Rectal smooth muscle tissue (tissue), 1 donor: ENCODE measurements at regions not wholly inside any gene's neighbourhood (a gene's known extent, or its start where the extent isn't known, plus 50 kb on each side); places are given as distances from the start of the nearest gene placed in this dataset.

Source experiments
- H3K27ac ChIP-seq: one replicate; pipeline ENCODE4 v1.7.0; 2013; ENCODE audit warnings: low read depth, low read length, inconsistent platforms
- H3K27me3 ChIP-seq: one replicate; pipeline ENCODE4 v1.7.0; 2013; ENCODE audit warnings: low read length; ENCODE audit not compliant: control insufficient read depth, insufficient read depth
- H3K36me3 ChIP-seq: one replicate; pipeline ENCODE4 v1.7.0; 2013; ENCODE audit warnings: low read length; ENCODE audit not compliant: control insufficient read depth, insufficient read depth
- H3K4me1 ChIP-seq: one replicate; pipeline ENCODE4 v1.7.0; 2013; ENCODE audit warnings: low read length; ENCODE audit not compliant: control insufficient read depth, insufficient read depth
- H3K4me3 ChIP-seq: one replicate; pipeline ENCODE4 v1.7.0; 2013; ENCODE audit warnings: low read length
- H3K9ac ChIP-seq: one replicate; pipeline ENCODE4 v1.7.0; 2013; ENCODE audit warnings: low read length

GRCh38 chr1:207971331-207972219 lies 60.6 kb upstream of the CD34 start:
- Histone ChIP-seq H3K9ac (no peak overlapping the region), H3K4me3 (no peak overlapping the region), H3K4me1 (no peaks in the 10 kb centered on the region), H3K27me3 (no peaks in the 10 kb centered on the region), H3K36me3 (no peaks in the 10 kb centered on the region), H3K27ac (no peak overlapping the region)

GRCh38 chr1:207970329-207971233 lies 59.7 kb upstream of the CD34 start:
- no peaks in the 10 kb centered on the region for H3K36me3 ChIP-seq
- no peak overlapping the region for H3K9ac ChIP-seq
- no peak overlapping the region for H3K27ac ChIP-seq
- H3K4me3 ChIP-seq: no peak overlapping the region
- no peaks in the 10 kb centered on the region for H3K27me3 ChIP-seq
- H3K4me1 ChIP-seq: no peaks in the 10 kb centered on the region

DNA sequence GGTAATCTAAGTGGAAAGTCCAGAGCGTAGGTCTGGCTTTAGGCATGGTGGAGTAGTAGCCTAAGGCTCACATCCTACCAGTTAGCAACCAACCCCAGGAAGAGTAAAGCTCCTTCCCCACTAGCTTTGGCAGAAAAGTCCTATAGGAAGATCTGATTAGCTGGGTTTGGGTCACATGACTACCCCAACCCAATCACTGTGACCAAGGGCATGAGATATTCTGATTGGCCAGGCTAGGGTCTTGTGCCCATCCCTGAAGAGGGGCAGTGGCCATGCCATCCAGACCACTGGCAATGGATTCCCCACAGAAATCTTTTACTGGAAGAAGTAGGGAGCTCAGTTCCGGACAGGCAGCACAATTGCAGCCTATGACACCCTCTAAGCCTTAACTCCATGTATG lies 58.6 kb upstream of the CD34 start:
- Histone ChIP-seq H3K4me1 (no peaks in the 10 kb centered on the region), H3K9ac (no peak overlapping the region), H3K36me3 (no peaks in the 10 kb centered on the region), H3K27me3 (no peaks in the 10 kb centered on the region), H3K27ac (no peak overlapping the region), H3K4me3 (no peak overlapping the region)

DNA sequence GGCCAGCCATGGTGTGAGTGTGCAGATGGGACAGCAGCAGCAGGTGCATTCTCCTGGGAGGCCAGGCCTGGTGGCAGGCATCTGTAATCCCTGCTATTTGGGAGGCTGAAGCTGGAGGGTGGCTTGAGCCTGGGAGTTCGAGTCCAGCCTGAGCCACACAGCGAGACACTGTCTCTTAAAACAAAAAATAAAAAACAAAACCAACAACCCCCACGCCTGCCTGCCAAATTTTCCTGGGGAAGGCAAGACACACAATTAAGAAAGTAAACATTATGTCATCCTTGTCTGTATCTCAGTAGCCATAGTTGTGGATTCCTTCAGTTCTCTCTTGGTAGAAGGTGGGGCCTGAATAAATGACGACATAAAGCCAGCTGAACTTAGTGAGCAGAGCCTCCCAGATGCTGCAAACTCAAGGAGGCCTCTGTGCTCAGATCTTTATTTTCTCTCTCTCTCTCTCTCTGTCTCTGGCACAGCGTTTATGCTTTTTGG lies 57.6 kb upstream of the CD34 start:
- no peaks in the 10 kb centered on the region for H3K36me3 ChIP-seq
- H3K4me1 ChIP-seq: peaks cover 3% of the 10 kb centered on the region
- H3K27me3 ChIP-seq: no peaks in the 10 kb centered on the region
- H3K9ac ChIP-seq: no peak overlapping the region
- no peak overlapping the region for H3K27ac ChIP-seq
- no peak overlapping the region for H3K4me3 ChIP-seq

DNA sequence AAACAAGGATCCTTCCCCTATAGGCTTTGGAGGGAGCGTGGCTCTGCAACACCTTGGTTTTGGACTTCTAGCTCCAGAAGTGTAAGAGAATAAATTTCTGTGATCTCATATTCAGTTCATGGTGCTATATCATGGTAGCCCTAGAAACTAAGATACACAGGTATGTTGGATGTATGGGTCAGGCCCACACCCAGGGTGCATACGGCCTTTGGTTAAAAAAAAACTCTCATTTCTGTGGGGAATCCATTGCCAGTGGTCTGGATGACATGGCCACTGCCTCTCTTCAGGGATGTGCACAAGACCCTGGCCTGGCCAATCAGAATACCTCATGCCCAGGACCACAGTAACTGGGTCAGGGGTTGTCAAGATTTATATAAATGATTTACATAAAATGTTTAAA lies 56.8 kb upstream of the CD34 start:
- H3K4me3 ChIP-seq: no peak overlapping the region
- H3K27ac ChIP-seq: no peak overlapping the region

GRCh38 chr1:207966521-207966920 lies 55.6 kb upstream of the CD34 start:
- Histone ChIP-seq H3K36me3 (no peaks in the 10 kb centered on the region), H3K4me3 (no peak overlapping the region), H3K27me3 (no peaks in the 10 kb centered on the region), H3K9ac (no peak overlapping the region), H3K27ac (no peak overlapping the region), H3K4me1 (peaks cover 15% of the 10 kb centered on the region)

More for the DNA sequence above, 56.8 kb upstream of the CD34 start:
- H3K36me3 ChIP-seq: no peaks in the 10 kb centered on the region
- no peaks in the 10 kb centered on the region for H3K27me3 ChIP-seq
- no peak overlapping the region for H3K9ac ChIP-seq
- peaks cover 6% of the 10 kb centered on the region for H3K4me1 ChIP-seq

DNA sequence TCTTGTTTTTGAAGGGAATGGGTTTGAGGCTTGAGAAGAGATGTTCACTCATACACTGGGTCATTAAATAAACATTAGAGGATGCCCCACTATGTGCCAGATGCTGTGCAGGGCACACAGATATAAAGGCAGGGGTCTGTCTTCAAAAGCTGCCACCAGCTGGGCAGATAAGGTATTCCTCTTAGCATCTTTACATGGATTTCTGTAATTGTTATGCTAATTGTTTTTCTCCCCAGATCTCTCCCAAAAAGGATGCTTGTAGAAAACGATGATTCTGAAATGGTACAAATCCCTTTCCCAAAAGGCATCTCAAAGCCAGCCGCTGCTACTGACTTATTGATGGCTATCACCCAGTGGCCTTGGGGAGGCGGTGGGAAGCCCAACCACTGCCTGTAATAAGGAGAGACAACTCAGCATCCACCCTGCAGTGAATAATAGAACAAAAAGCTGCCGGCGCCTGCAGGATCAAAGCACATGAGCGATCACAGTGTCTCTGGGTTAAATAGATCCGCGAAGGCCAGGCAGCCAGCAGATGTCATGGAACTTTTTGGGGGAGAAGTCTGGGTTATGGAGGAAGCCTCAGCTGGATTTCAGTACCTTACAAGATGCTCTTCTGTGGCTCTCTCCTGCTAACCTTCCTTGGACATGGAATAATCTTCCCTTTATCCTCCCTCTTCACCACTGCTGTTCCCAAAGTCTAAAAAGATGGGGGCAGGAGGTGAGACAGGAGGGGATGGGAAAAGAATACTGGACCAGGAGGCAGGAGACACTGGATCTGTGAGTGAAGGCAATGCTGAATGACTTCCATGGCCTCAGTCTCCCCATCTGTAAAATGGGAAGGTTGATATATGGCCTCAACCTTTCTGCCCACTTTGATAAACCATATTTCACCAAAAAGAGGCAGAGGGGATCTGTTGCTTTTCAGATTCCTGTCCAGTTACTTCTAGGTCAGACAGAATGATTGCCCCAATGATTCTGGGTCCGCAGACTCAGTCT lies 54.8 kb upstream of the CD34 start:
- H3K27ac ChIP-seq: no peak overlapping the region
- H3K36me3 ChIP-seq: no peaks in the 10 kb centered on the region
- no peak overlapping the region for H3K9ac ChIP-seq
- H3K27me3 ChIP-seq: no peaks in the 10 kb centered on the region
- H3K4me3 ChIP-seq: no peak overlapping the region
- peaks cover 17% of the 10 kb centered on the region for H3K4me1 ChIP-seq

DNA sequence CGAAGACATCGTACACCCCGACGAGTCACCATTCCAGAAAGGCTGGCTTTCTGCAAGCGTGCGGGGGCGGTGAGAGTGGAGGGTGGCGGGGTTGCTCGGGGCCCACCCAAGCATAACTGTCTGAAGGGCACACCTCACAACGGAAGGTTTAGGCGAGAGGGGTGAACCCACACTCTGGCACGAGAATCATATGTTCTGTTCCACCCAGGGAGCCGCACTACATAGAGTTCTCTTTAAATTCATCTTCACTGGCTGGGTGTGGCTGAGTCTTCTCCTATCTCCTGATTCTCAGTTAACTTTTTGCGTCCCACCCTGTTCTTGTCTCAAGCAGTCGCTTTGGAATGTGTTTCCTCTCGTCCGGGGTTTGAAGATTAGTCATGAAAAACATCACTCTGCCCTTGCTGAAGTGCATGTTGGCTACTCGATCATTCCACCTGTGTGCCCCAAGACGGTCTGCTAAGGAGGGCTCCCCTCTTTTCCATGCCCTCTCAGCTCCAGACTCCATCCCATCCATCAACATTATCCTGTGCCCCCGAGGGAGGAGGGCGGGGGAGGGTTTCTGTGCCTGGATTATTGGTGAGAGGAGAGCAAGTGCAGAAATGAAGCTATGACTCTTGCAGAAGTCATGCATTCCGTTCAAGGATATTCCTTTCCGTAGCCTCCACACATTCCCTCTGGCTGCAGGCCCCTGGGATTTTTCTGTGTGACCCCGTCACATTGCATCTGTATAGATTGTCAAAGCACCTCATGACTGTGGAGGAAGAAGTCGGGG lies 53.5 kb upstream of the CD34 start:
- H3K27ac ChIP-seq: peak overlapping the region; percentile 91
- no peaks in the 10 kb centered on the region for H3K36me3 ChIP-seq
- peaks cover 17% of the 10 kb centered on the region for H3K4me1 ChIP-seq
- H3K9ac ChIP-seq: peak overlapping the region; percentile 49
- peak overlapping the region; percentile 74 for H3K4me3 ChIP-seq
- H3K27me3 ChIP-seq: no peaks in the 10 kb centered on the region

- H3K4me3 ChIP-seq: peak overlapping the region; percentile 84
- H3K27me3 ChIP-seq: no peaks in the 10 kb centered on the region
- peaks cover 19% of the 10 kb centered on the region for H3K4me1 ChIP-seq
- H3K27ac ChIP-seq: peak overlapping the region; percentile 91
- peak overlapping the region; percentile 63 for H3K9ac ChIP-seq
- no peaks in the 10 kb centered on the region for H3K36me3 ChIP-seq
Measured at GRCh38 chr1:207963427-207964194, 52.7 kb upstream of the CD34 start.

DNA sequence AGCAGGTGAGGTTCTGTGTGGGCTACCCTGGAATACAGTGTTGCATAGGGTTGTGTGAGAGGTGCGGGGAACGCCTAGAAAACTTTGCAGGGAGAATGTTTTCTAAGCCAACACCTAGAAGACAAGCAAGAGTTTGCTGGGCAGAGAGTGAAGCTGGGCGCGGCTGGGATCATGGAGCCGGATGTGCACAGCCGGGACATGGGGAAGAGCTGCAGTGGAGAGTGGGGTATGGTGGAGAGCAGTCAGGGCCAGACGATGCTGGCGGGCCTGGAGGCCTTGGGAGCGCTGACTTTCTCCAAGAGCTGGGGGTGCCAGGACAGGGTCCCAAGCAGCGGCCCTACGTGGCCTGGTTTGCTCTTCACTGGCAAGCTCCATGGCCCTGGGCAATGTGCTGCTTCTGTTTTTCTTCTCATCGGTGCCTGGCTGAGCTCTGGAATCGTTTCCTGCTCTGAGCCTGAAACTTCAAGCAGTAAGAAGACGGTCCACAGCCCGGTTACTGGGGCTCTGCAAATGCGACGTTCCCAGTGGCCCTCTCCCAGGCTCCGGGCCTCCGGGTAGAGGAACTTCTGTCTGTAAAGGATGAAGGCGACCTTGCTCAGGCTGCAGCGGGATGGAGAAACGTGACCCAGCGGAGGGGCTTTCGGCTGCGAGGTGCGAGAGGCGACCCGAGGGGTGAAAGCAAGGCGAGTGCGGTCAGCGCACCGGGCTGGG lies 51.9 kb upstream of the CD34 start:
- peak overlapping the region; percentile 91 for H3K27ac ChIP-seq
- H3K36me3 ChIP-seq: no peaks in the 10 kb centered on the region
- H3K9ac ChIP-seq: peak overlapping the region; percentile 63
- peaks cover 21% of the 10 kb centered on the region for H3K4me1 ChIP-seq
- peak overlapping the region; percentile 84 for H3K4me3 ChIP-seq
- no peaks in the 10 kb centered on the region for H3K27me3 ChIP-seq
